ENCODE measurements at regions not wholly inside any gene's neighbourhood (a gene's known extent, or its start where the extent isn't known, plus 50 kb on each side); places are given as distances from the start of the nearest gene placed in this dataset.

- TF ChIP-seq FOXM1 (IDR thresholded peaks at IDR 0.05; ENCODE audit: borderline replicate concordance) = no peak
- no peak for TF ChIP-seq TARDBP (IDR thresholded peaks at IDR 0.05)
- TF ChIP-seq BHLHE40 (IDR thresholded peaks at IDR 0.05; ENCODE audit: borderline replicate concordance) = no peak
- no peak for TF ChIP-seq PKNOX1 (IDR thresholded peaks at IDR 0.05)
- TF ChIP-seq ELF4 (IDR thresholded peaks at IDR 0.05) = no peak
- TF ChIP-seq CTBP1 (IDR thresholded peaks at IDR 0.05; ENCODE audit: borderline replicate concordance) = no peak
- no peak for TF ChIP-seq ARNT (IDR thresholded peaks at IDR 0.05)
- TF ChIP-seq NFRKB (IDR thresholded peaks at IDR 0.05) = no peak
- no peak for TF ChIP-seq SUZ12 (IDR thresholded peaks at IDR 0.05)
- no peak for TF ChIP-seq SP1 (IDR thresholded peaks at IDR 0.05)
- no peak for TF ChIP-seq FOXK2 (IDR thresholded peaks at IDR 0.05)
Measured at GRCh38 chr1:221289103-221289502, 409.9 kb downstream of the HLX start.

Data from HEK293T (cell line).